ENCODE measurements at regions not wholly inside any gene's neighbourhood (a gene's known extent, or its start where the extent isn't known, plus 50 kb on each side); places are given as distances from the start of the nearest gene placed in this dataset.

DNA sequence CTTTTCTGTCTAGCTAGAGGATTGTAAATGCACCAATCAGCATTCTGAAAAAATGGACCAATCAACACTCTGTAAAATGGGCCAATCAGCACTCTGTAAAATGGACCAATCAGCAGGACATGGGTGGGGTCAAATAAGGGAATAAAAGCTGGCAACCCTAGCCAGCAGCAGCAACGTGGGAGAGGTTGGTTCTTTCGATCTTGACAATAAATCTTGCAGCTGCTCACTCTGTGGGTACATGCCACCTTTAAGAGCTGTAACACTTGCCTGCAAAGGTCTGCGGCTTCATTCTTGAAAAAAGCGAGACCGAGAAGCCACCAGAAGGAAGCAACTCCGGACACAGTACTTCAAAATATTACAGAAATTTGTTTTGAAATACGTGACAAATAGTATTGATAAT lies 424.6 kb upstream of the CDH9 start:
- ChIA-PET CTCF (ENCODE audit: partially characterized antibody) (no interaction called here), POLR2A (ENCODE audit: partially characterized antibody) (interaction anchor here (1.4 kb wide), 1 partner anchor 9 kb away, joined by 6 read pairs; no protein-coding TSS in a partner anchor)
- Histone ChIP-seq H4K5ac (ENCODE audit: insufficient read length, low read depth, low read length) (no peak overlapping the region), H3K4me2 (ENCODE audit: insufficient read depth in 1 of 2, low read depth in 2 of 2, low read length in 2 of 2) (no peak overlapping the region), H3K4ac (replicated peaks; ENCODE audit: insufficient read length, low read depth, low read length) (no peak overlapping the region), H3K4me1 (replicated peaks in 1 of 4; ENCODE audit: control insufficient read depth in 3 of 4, insufficient read depth in 4 of 4, low read length in 3 of 4) (no peaks in the 10 kb centered on the region; a peak in 1 of 7 replicates), H4K20me1 (replicated peaks in 1 of 2; ENCODE audit: control insufficient read depth in 1 of 2, insufficient read depth in 2 of 2, low read length in 2 of 2) (no peaks in the 10 kb centered on the region), H3K4me3 (ENCODE audit: extremely low read depth in 1 of 4, insufficient read depth in 2 of 4, low read depth in 3 of 4, low read length in 4 of 4) (no peak overlapping the region), H2BK20ac (ENCODE audit: low read length) (no peak overlapping the region), H2BK5ac (ENCODE audit: low read depth, low read length) (no peak overlapping the region), H3K9me3 (ENCODE audit: insufficient read depth in 2 of 2, low read depth in 1 of 2, low read length in 1 of 2) (no peaks in the 10 kb centered on the region), H3K79me1 (ENCODE audit: low read depth, low read length) (no peaks in the 10 kb centered on the region), H3K18ac (ENCODE audit: extremely low read depth, low read length) (no peak overlapping the region), H3K27ac (ENCODE audit: low read depth, low read length) (no peak overlapping the region), H2AFZ (ENCODE audit: low read length) (no peak overlapping the region), H3K36me3 (ENCODE audit: control insufficient read depth in 2 of 4, insufficient read depth in 4 of 4, low read length in 3 of 4) (no peaks in the 10 kb centered on the region), H2BK120ac (replicated peaks; ENCODE audit: low read depth, low read length) (no peak overlapping the region), H3K27me3 (replicated peaks in 1 of 4; ENCODE audit: control insufficient read depth in 3 of 4, extremely low read depth in 1 of 4, insufficient read depth in 3 of 4, low read length in 3 of 4) (no peaks in the 10 kb centered on the region), H2AK5ac (ENCODE audit: low read depth, low read length) (no peak overlapping the region), H2BK12ac (ENCODE audit: low read depth, low read length) (no peak overlapping the region), H3K23me2 (ENCODE audit: low read depth, low read length) (no peaks in the 10 kb centered on the region), H3K23ac (ENCODE audit: insufficient read length) (no peak overlapping the region), H4K8ac (ENCODE audit: extremely low read depth, insufficient read depth, low read length) (no peak overlapping the region), H3K56ac (replicated peaks; ENCODE audit: insufficient read length, low read depth, low read length) (no peak overlapping the region), H4K91ac (replicated peaks; ENCODE audit: insufficient read length, low read length) (no peak overlapping the region), H2BK15ac (ENCODE audit: low read length) (no peak overlapping the region), H3K79me2 (ENCODE audit: control insufficient read depth in 1 of 2, insufficient read depth in 2 of 2, low read length in 2 of 2) (no peaks in the 10 kb centered on the region), H3K14ac (ENCODE audit: insufficient read length) (no peak overlapping the region), H3K9ac (replicated peaks in 1 of 4; ENCODE audit: extremely low read depth in 1 of 4, low read depth in 3 of 4, low read length in 3 of 4) (no peak overlapping the region)
- WGBS, 2 experiments (ENCODE audit: extremely low coverage in 1 of 2, insufficient coverage in 1 of 2, insufficient read length in 1 of 2, insufficient replicate concordance in 2 of 2, low coverage in 1 of 2, low lambda C conversion rate in 2 of 2, missing lambda C conversion rate in 1 of 2) = 96% methylated on average over 7 of the region's 7 CpGs; no CpG with 5 or more reads in 1 of the 2 experiments
- DNase-seq (ENCODE audit: low read depth in 1 of 2, low spot score in 2 of 2) = no peak
- no peak for FAIRE-seq
- TF ChIP-seq TEAD4 (IDR thresholded peaks at IDR 0.05; ENCODE audit: low read depth, low read length) = no peak
- no peak for TF ChIP-seq GABPA (IDR thresholded peaks at IDR 0.05; ENCODE audit: borderline replicate concordance, insufficient read depth, low read length)
- no peak for TF ChIP-seq RAD21 (IDR thresholded peaks at IDR 0.05 in 1 of 2, conservative IDR thresholded peaks at IDR 0.05 in 1 of 2; ENCODE audit: low read depth in 2 of 2, low read length in 2 of 2)
- no peak for TF ChIP-seq EGR1 (IDR thresholded peaks at IDR 0.05; ENCODE audit: borderline replicate concordance, low read depth, low read length)
- no peak for TF ChIP-seq CTBP2 (IDR thresholded peaks at IDR 0.05; ENCODE audit: borderline replicate concordance, insufficient read depth, insufficient read length, low read length)

All from H1 (cell line).